ENCODE measurements at regions not wholly inside any gene's neighbourhood (a gene's known extent, or its start where the extent isn't known, plus 50 kb on each side); places are given as distances from the start of the nearest gene placed in this dataset.
"Not testable (repeated sequence)": the region's sequence is repeated elsewhere in the genome, so short reads cannot be mapped to it uniquely, and the experiment has no call there.

- in situ Hi-C loops (cut with MboI; ENCODE audit: low pct_unique_long_range_greater_than_20kb, low sequenced_read_pairs): no loop called here
Observed at GRCh38 chr21:18991846-18992245, 588.3 kb upstream of the TMPRSS15 start.

GRCh38 chr21:19010251-19010650 lies 606.7 kb upstream of the TMPRSS15 start:
- no peak for DNase-seq
- in situ Hi-C loops (cut with MboI; ENCODE audit: low pct_unique_long_range_greater_than_20kb, low sequenced_read_pairs): no loop called here

More at GRCh38 chr21:18991846-18992245, 588.3 kb upstream of the TMPRSS15 start:
- DNase-seq: no peak

- DNase-seq: no peak
- in situ Hi-C loops (cut with MboI; ENCODE audit: low pct_unique_long_range_greater_than_20kb, low sequenced_read_pairs): no loop called here
Observed at GRCh38 chr21:19010996-19011395, 607.4 kb upstream of the TMPRSS15 start.

- in situ Hi-C loops (cut with MboI; ENCODE audit: low pct_unique_long_range_greater_than_20kb, low sequenced_read_pairs): no loop called here
- no peak for DNase-seq
Observed at GRCh38 chr21:19011451-19011850, 607.9 kb upstream of the TMPRSS15 start.

GRCh38 chr21:19013916-19014315 lies 610.3 kb upstream of the TMPRSS15 start:
- no peak for DNase-seq
- in situ Hi-C loops (cut with MboI; ENCODE audit: low pct_unique_long_range_greater_than_20kb, low sequenced_read_pairs): no loop called here

DNA sequence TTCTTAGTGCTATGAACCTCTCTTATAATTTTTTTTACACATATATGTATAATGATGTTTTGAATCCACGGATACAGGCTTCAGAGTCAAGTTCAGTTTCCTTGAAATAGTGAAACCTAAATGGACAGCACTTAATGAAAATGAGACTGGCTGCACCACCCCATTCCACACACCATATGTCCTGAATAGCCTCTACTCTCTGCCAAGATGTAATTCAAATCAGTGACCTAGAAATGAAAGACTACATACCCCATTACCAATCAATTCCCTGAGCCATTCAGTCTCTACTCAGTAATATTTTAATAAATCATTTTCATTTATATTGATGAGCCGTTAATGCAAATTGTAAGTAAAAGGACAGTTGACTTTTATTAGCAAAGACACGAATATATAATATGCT lies 614.9 kb upstream of the TMPRSS15 start:
- DNase-seq: no peak
- in situ Hi-C loops (cut with MboI; ENCODE audit: low pct_unique_long_range_greater_than_20kb, low sequenced_read_pairs): no loop called here

- DNase-seq: no peak
- in situ Hi-C loops (cut with MboI; ENCODE audit: low pct_unique_long_range_greater_than_20kb, low sequenced_read_pairs): no loop called here
Observed at GRCh38 chr21:19022978-19023377, 619.4 kb upstream of the TMPRSS15 start.

- DNase-seq: no peak
- in situ Hi-C loops (cut with MboI; ENCODE audit: low pct_unique_long_range_greater_than_20kb, low sequenced_read_pairs): no loop called here
Observed at GRCh38 chr21:19026911-19027310, 623.3 kb upstream of the TMPRSS15 start.

DNA sequence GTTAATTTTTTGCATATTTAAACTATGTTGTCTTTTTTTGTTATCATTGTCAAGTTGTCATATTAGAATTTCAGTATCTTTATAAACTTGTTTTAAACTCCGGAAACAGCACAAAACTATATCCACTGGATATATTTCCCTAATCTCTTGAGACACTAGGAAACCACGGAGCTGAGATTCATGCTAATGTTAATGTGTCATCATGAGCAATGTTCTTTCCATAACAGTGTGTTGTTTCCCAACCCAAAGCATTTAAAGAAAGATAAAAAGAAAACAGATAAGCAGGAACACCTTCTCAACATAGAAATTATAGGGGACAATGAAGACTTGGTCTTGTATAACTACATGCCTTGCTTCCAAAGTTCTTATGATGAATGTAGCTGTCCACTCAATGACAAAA lies 626.2 kb upstream of the TMPRSS15 start:
- in situ Hi-C loops (cut with MboI; ENCODE audit: low pct_unique_long_range_greater_than_20kb, low sequenced_read_pairs): no loop called here
- no peak for DNase-seq

DNA sequence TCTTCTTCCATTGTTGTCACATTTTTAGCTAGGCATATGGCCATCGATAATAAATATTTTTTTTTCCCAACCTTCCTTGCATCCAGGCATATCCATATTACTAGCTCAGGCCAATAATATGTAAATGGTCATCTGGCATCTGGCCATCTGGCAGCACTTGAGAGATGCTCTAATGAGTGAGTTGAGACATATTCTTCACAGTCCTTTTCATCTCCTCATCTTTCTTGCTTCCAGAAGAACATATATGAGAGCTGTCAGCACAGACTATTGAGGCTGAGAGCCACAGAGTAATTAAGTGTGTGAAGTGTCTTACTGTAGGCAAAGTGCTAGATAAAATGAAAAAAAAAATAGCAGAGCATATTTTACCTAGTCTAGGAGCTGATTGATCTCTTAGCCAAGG lies 628.4 kb upstream of the TMPRSS15 start:
- DNase-seq: no peak
- in situ Hi-C loops (cut with MboI; ENCODE audit: low pct_unique_long_range_greater_than_20kb, low sequenced_read_pairs): no loop called here

DNA sequence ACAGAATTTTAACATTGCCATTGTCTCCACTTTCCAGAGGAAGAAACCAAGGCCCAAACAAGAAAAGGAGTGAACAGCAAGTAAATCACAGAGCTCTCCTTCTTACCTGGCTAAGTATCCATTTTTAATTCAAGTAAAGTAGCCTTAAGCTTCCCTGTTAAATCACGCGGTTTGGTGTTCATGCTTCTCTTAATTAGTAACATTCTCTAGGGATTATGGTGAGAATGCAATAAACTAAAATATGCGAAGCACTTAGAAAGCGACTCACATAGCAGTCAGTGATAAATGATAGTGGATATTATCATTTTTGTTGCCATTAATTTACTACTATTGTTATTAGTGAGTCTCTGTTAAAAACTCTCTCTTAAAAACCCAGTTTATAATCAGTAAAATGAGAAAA lies 630.5 kb upstream of the TMPRSS15 start:
- no peak for DNase-seq

DNA sequence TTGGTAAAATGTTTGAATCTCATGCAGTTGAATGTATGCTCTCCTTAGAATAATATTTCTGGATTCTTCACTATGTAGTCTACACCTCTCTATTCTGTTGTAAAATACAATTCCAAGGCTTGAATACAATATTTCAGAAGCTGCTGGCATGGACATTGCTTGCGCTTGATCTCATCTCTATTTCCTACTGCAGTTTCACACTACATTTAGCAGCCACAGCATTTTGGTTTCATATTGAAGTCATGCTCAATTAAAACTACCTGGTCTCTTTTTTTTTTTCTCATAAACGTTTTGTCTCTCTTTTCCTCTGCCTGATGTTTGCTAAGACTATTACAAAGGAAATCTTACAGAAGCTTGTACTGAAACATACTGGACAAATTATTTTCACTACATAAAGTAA lies 631.0 kb upstream of the TMPRSS15 start:
- in situ Hi-C loops (cut with MboI; ENCODE audit: low pct_unique_long_range_greater_than_20kb, low sequenced_read_pairs): no loop called here
- no peak for DNase-seq

More for the DNA sequence above, 630.5 kb upstream of the TMPRSS15 start:
- in situ Hi-C loops (cut with MboI; ENCODE audit: low pct_unique_long_range_greater_than_20kb, low sequenced_read_pairs): no loop called here

DNA sequence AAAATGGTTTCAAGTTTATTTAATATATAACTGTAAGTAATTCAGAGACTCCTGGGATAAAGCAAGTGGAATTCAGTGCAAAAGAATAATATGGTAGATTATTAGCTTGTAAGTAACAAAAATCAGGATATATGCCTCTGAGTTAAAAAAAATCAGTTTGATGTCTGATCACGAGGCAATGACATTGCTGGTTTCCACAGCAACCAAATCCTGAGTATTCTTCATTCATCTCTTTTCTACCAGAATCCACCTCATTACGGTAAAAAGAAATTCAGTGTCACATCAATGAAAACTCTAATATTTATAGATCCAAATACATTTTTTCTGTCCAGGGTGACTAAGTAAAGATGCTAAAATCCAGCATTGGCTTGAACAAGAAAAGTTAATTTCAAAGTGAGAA lies 642.3 kb upstream of the TMPRSS15 start:
- DNase-seq: no peak
- in situ Hi-C loops (cut with MboI; ENCODE audit: low pct_unique_long_range_greater_than_20kb, low sequenced_read_pairs): no loop called here

DNA sequence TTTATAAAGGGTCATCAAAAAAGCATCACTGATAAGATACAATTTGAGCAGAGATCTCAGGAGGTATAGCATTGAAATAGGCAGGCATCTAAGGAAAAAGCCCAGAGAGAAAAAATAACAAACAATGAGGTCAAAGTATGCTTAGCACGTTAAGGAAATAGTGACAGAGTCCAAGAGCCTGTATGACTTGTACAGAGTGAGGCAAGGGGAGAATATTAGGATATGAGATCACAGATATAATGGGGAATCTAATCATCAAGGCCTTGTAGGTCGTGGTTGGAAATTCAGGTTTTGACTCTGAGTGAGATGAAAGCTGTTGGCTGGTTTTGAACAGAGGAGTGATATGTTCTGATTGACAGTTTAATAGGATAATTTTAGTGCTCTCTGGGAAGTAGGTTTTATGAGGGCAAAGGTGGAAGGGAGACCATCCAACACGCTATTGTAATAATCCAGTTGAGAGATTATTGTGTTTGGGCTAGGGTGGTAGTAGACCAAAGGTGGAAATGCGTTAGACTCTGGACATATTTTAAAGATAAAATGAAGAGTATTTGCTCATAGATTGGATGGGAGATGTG lies 644.6 kb upstream of the TMPRSS15 start:
- DNase-seq: no peak
- in situ Hi-C loops (cut with MboI; ENCODE audit: low pct_unique_long_range_greater_than_20kb, low sequenced_read_pairs): no loop called here

DNA sequence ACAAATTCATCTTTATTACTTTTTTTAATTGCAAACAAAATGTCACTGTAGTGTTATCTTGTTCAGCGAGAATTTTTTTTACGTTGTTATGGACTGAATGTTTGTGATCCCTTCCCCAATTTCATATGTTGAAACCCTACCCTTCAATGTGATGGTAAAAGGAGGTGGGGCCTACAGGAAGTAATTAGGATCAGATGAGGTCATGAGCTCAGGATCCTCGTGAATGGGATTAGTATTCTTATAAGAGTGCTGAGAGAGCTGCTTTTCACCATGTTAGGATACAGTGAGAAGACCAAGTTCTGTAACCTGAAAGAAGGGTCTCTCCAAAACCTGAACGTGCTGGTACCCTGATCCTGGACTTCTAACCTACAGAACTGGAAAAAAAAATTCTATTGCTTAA lies 646.0 kb upstream of the TMPRSS15 start:
- in situ Hi-C loops (cut with MboI; ENCODE audit: low pct_unique_long_range_greater_than_20kb, low sequenced_read_pairs): no loop called here
- no peak for DNase-seq

- in situ Hi-C loops (cut with MboI; ENCODE audit: low pct_unique_long_range_greater_than_20kb, low sequenced_read_pairs): no loop called here
Observed at GRCh38 chr21:19065164-19065563, 661.6 kb upstream of the TMPRSS15 start.

GRCh38 chr21:19076031-19076430 lies 672.4 kb upstream of the TMPRSS15 start:
- in situ Hi-C loops (cut with MboI; ENCODE audit: low pct_unique_long_range_greater_than_20kb, low sequenced_read_pairs): no loop called here
- DNase-seq: no peak

More at GRCh38 chr21:19065164-19065563, 661.6 kb upstream of the TMPRSS15 start:
- DNase-seq: no peak

- DNase-seq: no peak
- in situ Hi-C loops (cut with MboI; ENCODE audit: low pct_unique_long_range_greater_than_20kb, low sequenced_read_pairs): no loop called here
Observed at GRCh38 chr21:19109694-19110093, 706.1 kb upstream of the TMPRSS15 start.

- in situ Hi-C loops (cut with MboI; ENCODE audit: low pct_unique_long_range_greater_than_20kb, low sequenced_read_pairs); DNase-seq: not testable (repeated sequence)
Observed at GRCh38 chr21:19119259-19119658, 715.7 kb upstream of the TMPRSS15 start.

DNA sequence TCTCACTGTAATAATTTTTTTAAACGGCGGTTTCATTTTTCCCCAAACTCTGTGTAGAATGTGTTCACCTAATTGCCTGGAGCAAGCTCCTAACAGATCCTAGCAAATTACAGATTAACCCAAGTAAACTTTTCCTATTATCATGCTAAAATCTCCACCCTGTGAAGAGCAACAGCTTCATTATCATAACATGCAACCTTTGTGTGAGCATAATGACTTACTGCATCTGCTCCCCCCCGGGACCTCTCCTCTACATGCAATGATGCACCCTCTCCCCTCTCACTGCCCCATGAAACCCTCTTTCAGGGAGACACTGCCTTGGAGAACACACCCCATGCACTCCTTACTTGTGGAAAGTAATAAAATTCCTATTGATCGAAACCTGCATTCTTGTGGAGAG lies 717.0 kb upstream of the TMPRSS15 start:
- DNase-seq: no peak
- in situ Hi-C loops (cut with MboI; ENCODE audit: low pct_unique_long_range_greater_than_20kb, low sequenced_read_pairs): no loop called here

DNA sequence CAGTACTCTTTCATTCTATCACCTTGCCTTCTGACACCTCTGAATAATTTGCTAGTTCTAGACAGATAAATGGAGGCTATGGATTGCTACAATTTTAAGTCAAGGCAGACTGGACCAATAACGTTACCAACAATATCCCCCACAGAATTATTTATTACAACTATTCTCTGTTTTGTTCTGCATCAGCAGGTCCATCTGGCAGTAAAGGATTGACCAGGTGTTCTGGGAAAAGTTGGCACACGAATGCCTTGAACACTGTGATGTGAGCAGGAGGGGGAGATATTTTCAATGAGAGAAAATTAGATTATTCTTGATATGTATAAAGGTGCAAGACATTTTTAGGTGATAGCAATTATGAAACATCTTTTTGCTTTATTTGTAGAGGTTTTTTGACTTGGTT lies 718.8 kb upstream of the TMPRSS15 start:
- no peak for DNase-seq
- in situ Hi-C loops (cut with MboI; ENCODE audit: low pct_unique_long_range_greater_than_20kb, low sequenced_read_pairs): no loop called here

GRCh38 chr21:19123053-19123452 lies 719.5 kb upstream of the TMPRSS15 start:
- in situ Hi-C loops (cut with MboI; ENCODE audit: low pct_unique_long_range_greater_than_20kb, low sequenced_read_pairs): no loop called here
- DNase-seq: no peak
